ENCODE measurements at regions not wholly inside any gene's neighbourhood (a gene's known extent, or its start where the extent isn't known, plus 50 kb on each side); places are given as distances from the start of the nearest gene placed in this dataset.

GRCh38 chrX:19272452-19272851 is 71.3 kb upstream of the PDHA1 start:
- no peak for DNase-seq (ENCODE audit: low read depth)
- no peak overlapping the region for H3K4me3 ChIP-seq (ENCODE audit: low read length)
- TF ChIP-seq CTCF (conservative IDR thresholded peaks at IDR 0.05; ENCODE audit: low read depth, low read length), result no peak

- no peak overlapping the region for H3K4me3 ChIP-seq (ENCODE audit: low read length)
- DNase-seq (ENCODE audit: low read depth), result no peak
- TF ChIP-seq CTCF (conservative IDR thresholded peaks at IDR 0.05; ENCODE audit: low read depth, low read length), result no peak
Observed at GRCh38 chrX:19280636-19281035, 63.1 kb upstream of the PDHA1 start.

GRCh38 chrX:19281256-19281655 is 62.5 kb upstream of the PDHA1 start:
- DNase-seq (ENCODE audit: low read depth), result no peak
- TF ChIP-seq CTCF (conservative IDR thresholded peaks at IDR 0.05; ENCODE audit: low read depth, low read length), result no peak
- no peak overlapping the region for H3K4me3 ChIP-seq (ENCODE audit: low read length)

- no peak overlapping the region for H3K4me3 ChIP-seq (ENCODE audit: low read length)
- no peak for TF ChIP-seq CTCF (conservative IDR thresholded peaks at IDR 0.05; ENCODE audit: low read depth, low read length)
- no peak for DNase-seq (ENCODE audit: low read depth)
Observed at GRCh38 chrX:19283597-19284339, 60.0 kb upstream of the PDHA1 start.

GRCh38 chrX:19285857-19286256 is 57.9 kb upstream of the PDHA1 start:
- no peak overlapping the region for H3K4me3 ChIP-seq (ENCODE audit: low read length)
- no peak for TF ChIP-seq CTCF (conservative IDR thresholded peaks at IDR 0.05; ENCODE audit: low read depth, low read length)
- no peak for DNase-seq (ENCODE audit: low read depth)

GRCh38 chrX:19291086-19291485 is 52.6 kb upstream of the PDHA1 start:
- no peak for TF ChIP-seq CTCF (conservative IDR thresholded peaks at IDR 0.05; ENCODE audit: low read depth, low read length)
- H3K4me3 ChIP-seq (ENCODE audit: low read length), result no peak overlapping the region
- no peak for DNase-seq (ENCODE audit: low read depth)

- TF ChIP-seq CTCF (conservative IDR thresholded peaks at IDR 0.05; ENCODE audit: low read depth, low read length), result no peak
- H3K4me3 ChIP-seq (ENCODE audit: low read length), result no peak overlapping the region
- no peak for DNase-seq (ENCODE audit: low read depth)
Observed at GRCh38 chrX:19293606-19294325, 50.0 kb upstream of the PDHA1 start.

Data from retinal pigment epithelial cell (primary cell).